ENCODE measurements at regions not wholly inside any gene's neighbourhood (a gene's known extent, or its start where the extent isn't known, plus 50 kb on each side); places are given as distances from the start of the nearest gene placed in this dataset.

- H3K27me3 ChIP-seq (ENCODE audit: insufficient read depth, low read length), result no peaks in the 10 kb centered on the region
- no peak for TF ChIP-seq CTCF (conservative IDR thresholded peaks at IDR 0.05)
- no peak overlapping the region for H2BK120ac ChIP-seq (ENCODE audit: low read depth, low read length, poor library complexity, severe bottlenecking)
- no peak overlapping the region for H3T11ph ChIP-seq (ENCODE audit: low read length)
- H3K14ac ChIP-seq (ENCODE audit: insufficient read depth, low read length), result no peak overlapping the region
- H3K56ac ChIP-seq (ENCODE audit: insufficient read length, low read depth, low read length), result no peak overlapping the region
- no peaks in the 10 kb centered on the region for H3K79me2 ChIP-seq (ENCODE audit: insufficient read depth, low read length)
- H3K4me1 ChIP-seq (ENCODE audit: insufficient read depth, low read length), result no peaks in the 10 kb centered on the region
- no peaks in the 10 kb centered on the region for H3K27me3 Mint-ChIP-seq (ENCODE audit: low read depth)
- H3K27ac Mint-ChIP-seq, result no peak overlapping the region
- H4K5ac ChIP-seq (ENCODE audit: insufficient read length, low read depth, low read length), result no peak overlapping the region
- H3K4me2 ChIP-seq (ENCODE audit: insufficient read depth, insufficient read length, low read length), result no peak overlapping the region
- peaks cover 19 to 27% (median 27%) of the 10 kb centered on the region in 3 experiments for H3K36me3 Mint-ChIP-seq (ENCODE audit: insufficient read depth in 1 of 3, low read depth in 3 of 3)
- H3K4ac ChIP-seq (ENCODE audit: low read depth, low read length), result no peak overlapping the region
- no peaks in the 10 kb centered on the region for H3K9me3 ChIP-seq (ENCODE audit: control insufficient read depth, low read depth, low read length)
- no peak overlapping the region for H2BK15ac ChIP-seq (ENCODE audit: low read depth, low read length)
- H3K79me1 ChIP-seq (ENCODE audit: insufficient read depth, low read depth, low read length, poor library complexity, severe bottlenecking), result no peaks in the 10 kb centered on the region
- DNase-seq, result no peak
- no peak overlapping the region for H3K23ac ChIP-seq (ENCODE audit: insufficient read length, low read depth, low read length)
- no peak overlapping the region for H2BK12ac ChIP-seq (ENCODE audit: insufficient read length, low read depth, low read length)
- H3K4me1 Mint-ChIP-seq, result no peaks in the 10 kb centered on the region
- H3K4me3 Mint-ChIP-seq, result no peak overlapping the region; a peak in 1 of 5 replicates
- H3K9ac ChIP-seq (ENCODE audit: extremely low read depth, insufficient read length, low read length), result no peak overlapping the region
- no peak overlapping the region for H2BK20ac ChIP-seq (ENCODE audit: low read depth, low read length, poor library complexity, severe bottlenecking)
- no CpG with 5 or more reads among the region's 11 CpGs for WGBS (ENCODE audit: extremely low coverage, insufficient read length, low lambda C conversion rate)
- H3K23me2 ChIP-seq (ENCODE audit: insufficient read length, low read depth, low read length, poor library complexity, severe bottlenecking), result peaks cover 4% of the 10 kb centered on the region
- no peak overlapping the region for H2AFZ ChIP-seq (ENCODE audit: low read length)
- H4K91ac ChIP-seq (ENCODE audit: insufficient read length, low read depth, low read length), result no peak overlapping the region
- peaks cover 3% of the 10 kb centered on the region for H4K20me1 ChIP-seq (ENCODE audit: control insufficient read depth, insufficient read depth, insufficient read length)
- H4K8ac ChIP-seq (replicated peaks; ENCODE audit: insufficient read length, low read depth, low read length), result no peak overlapping the region
- H3K9me3 Mint-ChIP-seq, result peaks cover 15 to 17% of the 10 kb centered on the region in 2 experiments
- H3K27ac ChIP-seq (ENCODE audit: insufficient read length, low read depth, low read length), result no peak overlapping the region
- no peak overlapping the region for H3K18ac ChIP-seq (ENCODE audit: insufficient read length, low read depth, low read length)
- no peak overlapping the region for H2BK5ac ChIP-seq (ENCODE audit: insufficient read length, low read length)
- no peak overlapping the region for H2AK5ac ChIP-seq (ENCODE audit: insufficient read length, low read length)
Measured at GRCh38 chr19:5206751-5207075, 133.9 kb downstream of the PTPRS start.
